HL-60 (cell line): ENCODE measurements at regions not wholly inside any gene's neighbourhood (a gene's known extent, or its start where the extent isn't known, plus 50 kb on each side); places are given as distances from the start of the nearest gene placed in this dataset.

Source experiments
- DNase-seq, 2 experiments: peaks; one replicate each; pipeline ENCODE4 v3.0.0-alpha.2; 2010 to 2020; ENCODE audit warnings: low read depth in 1 of 2, low spot score in 1 of 2
- H3K27ac ChIP-seq: fragments of 250-450 bp; sonication (Bioruptor Pico); replicated peaks from 2 replicates; pipeline ENCODE4 v1.5.1; 2020; ENCODE audit warnings: mild to moderate bottlenecking, moderate library complexity
- H3K27me3 ChIP-seq: fragments of 250-450 bp; sonication (Bioruptor Pico); 2 replicates; pipeline ENCODE4 v1.5.1; 2021; ENCODE audit warnings: mild to moderate bottlenecking, moderate library complexity; ENCODE audit not compliant: insufficient read depth, poor library complexity, severe bottlenecking
- H3K4me3 ChIP-seq: replicated peaks from 2 replicates; pipeline ENCODE4 v1.5.1; 2011; ENCODE audit warnings: mild to moderate bottlenecking, control low read depth, low read length; ENCODE audit not compliant: insufficient read depth
- GABPA ChIP-seq: IDR thresholded peaks from 2 replicates; pipeline ENCODE4 v1.6.1; 2012; ENCODE audit warnings: low read depth
- POLR2AphosphoS5 ChIP-seq: IDR thresholded peaks from 2 replicates; pipeline ENCODE4 v1.6.1; 2012; ENCODE audit warnings: low read depth
- REST ChIP-seq: IDR thresholded peaks from 2 replicates; pipeline ENCODE4 v1.6.1; 2012; ENCODE audit warnings: low read depth; ENCODE audit not compliant: insufficient replicate concordance
- SPI1 ChIP-seq: IDR thresholded peaks from 2 replicates; pipeline ENCODE4 v1.6.1; 2012; ENCODE audit warnings: low read depth, mild to moderate bottlenecking, borderline replicate concordance
- TF ChIP-seq, protein P1 (sequence below): IDR thresholded peaks from one replicate; pipeline ENCODE4 v1.5.1; 2011; ENCODE audit warnings: low read length, control low read depth, inconsistent platforms; ENCODE audit not compliant: insufficient read depth

- DNase-seq, result no peak
- Histone ChIP-seq H3K27me3 (no peaks in the 10 kb centered on the region), H3K27ac (no peak overlapping the region), H3K4me3 (no peak overlapping the region)
- no peak for TF ChIP-seq GABPA
- TF ChIP-seq POLR2AphosphoS5, result no peak
- TF ChIP-seq, protein P1, sequence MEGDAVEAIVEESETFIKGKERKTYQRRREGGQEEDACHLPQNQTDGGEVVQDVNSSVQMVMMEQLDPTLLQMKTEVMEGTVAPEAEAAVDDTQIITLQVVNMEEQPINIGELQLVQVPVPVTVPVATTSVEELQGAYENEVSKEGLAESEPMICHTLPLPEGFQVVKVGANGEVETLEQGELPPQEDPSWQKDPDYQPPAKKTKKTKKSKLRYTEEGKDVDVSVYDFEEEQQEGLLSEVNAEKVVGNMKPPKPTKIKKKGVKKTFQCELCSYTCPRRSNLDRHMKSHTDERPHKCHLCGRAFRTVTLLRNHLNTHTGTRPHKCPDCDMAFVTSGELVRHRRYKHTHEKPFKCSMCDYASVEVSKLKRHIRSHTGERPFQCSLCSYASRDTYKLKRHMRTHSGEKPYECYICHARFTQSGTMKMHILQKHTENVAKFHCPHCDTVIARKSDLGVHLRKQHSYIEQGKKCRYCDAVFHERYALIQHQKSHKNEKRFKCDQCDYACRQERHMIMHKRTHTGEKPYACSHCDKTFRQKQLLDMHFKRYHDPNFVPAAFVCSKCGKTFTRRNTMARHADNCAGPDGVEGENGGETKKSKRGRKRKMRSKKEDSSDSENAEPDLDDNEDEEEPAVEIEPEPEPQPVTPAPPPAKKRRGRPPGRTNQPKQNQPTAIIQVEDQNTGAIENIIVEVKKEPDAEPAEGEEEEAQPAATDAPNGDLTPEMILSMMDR, result no peak
- no peak for TF ChIP-seq REST
- no peak for TF ChIP-seq SPI1
Observed at GRCh38 chr3:161586556-161587235, 90.1 kb downstream of the OTOL1 start.

DNA sequence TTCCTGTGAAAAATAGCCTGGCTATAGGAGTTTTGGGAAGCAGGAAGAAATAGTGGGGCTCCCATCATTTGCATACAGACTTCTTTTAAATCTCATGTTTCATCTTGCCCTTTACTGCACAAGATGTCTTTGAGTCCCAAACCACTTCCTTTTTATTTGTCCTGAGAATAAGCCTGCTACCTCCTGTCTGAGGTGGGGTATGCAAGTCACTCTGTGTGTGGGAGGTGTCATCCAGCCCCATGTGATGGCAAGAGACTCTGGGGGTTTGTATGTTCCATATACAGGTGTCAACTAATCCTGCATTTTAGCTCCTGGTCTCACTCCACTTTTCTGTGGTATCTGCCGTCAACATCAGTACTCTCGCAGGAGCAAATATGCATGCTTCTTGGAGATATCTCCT is 102.0 kb downstream of the OTOL1 start:
- Histone ChIP-seq H3K4me3 (no peak overlapping the region), H3K27me3 (no peaks in the 10 kb centered on the region), H3K27ac (no peak overlapping the region)
- no peak for DNase-seq
- peak; percentile 24; the same call in 1 of the 2 replicates for TF ChIP-seq SPI1
- TF ChIP-seq, protein P1, result no peak

DNA sequence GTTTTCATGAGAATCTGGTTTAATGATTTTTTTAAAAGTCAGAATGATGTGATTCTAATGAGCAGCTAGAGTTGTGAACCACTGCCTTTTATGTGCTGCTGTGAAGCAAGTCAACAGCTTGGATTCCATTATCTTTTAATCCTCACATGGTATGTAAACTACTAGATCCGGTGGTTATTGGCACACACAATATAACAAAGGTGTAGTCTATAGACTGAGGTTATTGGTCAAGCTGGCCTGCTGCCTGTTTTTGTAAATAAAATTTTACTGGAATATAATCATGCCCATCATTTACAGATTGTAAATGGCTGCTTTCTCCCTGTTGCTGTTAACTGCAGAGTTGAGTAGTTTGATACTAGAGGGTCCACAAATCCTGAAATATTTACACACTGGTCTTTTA is 103.1 kb downstream of the OTOL1 start:
- DNase-seq, result no peak
- TF ChIP-seq, protein P1, result no peak
- H3K27ac ChIP-seq, result no peak overlapping the region

DNA sequence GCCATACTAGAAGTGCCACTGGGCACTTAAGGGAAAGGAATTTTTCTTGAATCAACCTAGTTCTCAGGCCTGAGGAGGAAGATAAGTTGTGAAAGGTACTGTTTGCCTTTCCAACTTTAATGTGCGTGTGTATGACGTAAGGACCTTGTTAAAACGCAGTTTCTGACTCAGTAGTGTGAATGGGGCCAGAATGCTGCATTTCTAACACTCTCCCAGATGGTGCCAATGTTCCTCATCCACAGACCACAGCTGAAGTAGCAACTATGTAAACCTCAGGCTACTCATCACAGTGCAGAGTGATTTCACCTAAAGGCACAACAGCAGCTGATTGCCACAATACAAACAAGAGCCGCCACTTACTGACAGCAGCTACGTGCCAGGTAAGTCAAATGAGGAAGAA is 103.6 kb downstream of the OTOL1 start:
- no peak overlapping the region for H3K27ac ChIP-seq
- DNase-seq, result no peak
- TF ChIP-seq GABPA (no peak), REST (no peak), SPI1 (no peak), POLR2AphosphoS5 (no peak)
- TF ChIP-seq, protein P1, result no peak
- H3K27me3 ChIP-seq, result no peaks in the 10 kb centered on the region
- H3K4me3 ChIP-seq, result no peak overlapping the region

More for the DNA sequence above, 103.1 kb downstream of the OTOL1 start:
- Histone ChIP-seq H3K4me3 (no peak overlapping the region), H3K27me3 (no peaks in the 10 kb centered on the region)
